Colonic mucosa (tissue), 4 donors: ENCODE measurements at regions not wholly inside any gene's neighbourhood (a gene's known extent, or its start where the extent isn't known, plus 50 kb on each side); places are given as distances from the start of the nearest gene placed in this dataset.

Experiments
- DNase-seq: peaks from one replicate; pipeline ENCODE4 v3.0.0-alpha.2; 2020
- H3K27ac ChIP-seq: fragments of 200-600 bp; one replicate; pipeline ENCODE4 v1.8.0; 2021
- H3K27me3 ChIP-seq: fragments of 200-600 bp; one replicate; pipeline ENCODE4 v1.8.0; 2021
- H3K36me3 ChIP-seq: fragments of 200-600 bp; one replicate; pipeline ENCODE4 v1.8.0; 2021
- H3K4me1 ChIP-seq: fragments of 200-600 bp; one replicate; pipeline ENCODE4 v1.8.0; 2021; ENCODE audit warnings: mild to moderate bottlenecking
- H3K4me3 ChIP-seq: fragments of 200-600 bp; one replicate; pipeline ENCODE4 v1.8.0; 2021
- H3K9ac ChIP-seq, 2 donors: one replicate each; pipeline ENCODE4 v1.7.0; 2013; ENCODE audit warnings: control low read depth in 2 of 2, low read depth in 2 of 2, low read length in 2 of 2
- H3K9me3 ChIP-seq: fragments of 200-600 bp; one replicate; pipeline ENCODE4 v1.8.0; 2021
- CTCF ChIP-seq: fragments of 200-600 bp; IDR thresholded peaks from one replicate; pipeline ENCODE4 v1.8.0; 2022; ENCODE audit warnings: antibody characterized with exemption, mild to moderate bottlenecking
- intact Hi-C: fragments of 100-400 bp; cut with DNase I; formaldehyde crosslinking; loops from one replicate; pipeline ENCODE4 v1.14.1; 2022
- donor health status: healthy.
- donor health status: DM: no; HTN: no; CAD: no.
- donor health status: DM: no; HTN: no; CAD: no.

GRCh38 chr12:127334912-127335644 is 931.9 kb upstream of the TMEM132C start:
- H3K27ac ChIP-seq, result no peak overlapping the region
- H3K36me3 ChIP-seq, result no peaks in the 10 kb centered on the region
- H3K4me3 ChIP-seq, result no peak overlapping the region
- no peaks in the 10 kb centered on the region for H3K9me3 ChIP-seq
- no peak for DNase-seq
- no peak for TF ChIP-seq CTCF
- H3K4me1 ChIP-seq, result no peaks in the 10 kb centered on the region
- no peaks in the 10 kb centered on the region for H3K27me3 ChIP-seq
- intact Hi-C loops, result no loop called here
- no peak overlapping the region for H3K9ac ChIP-seq

- H3K9ac ChIP-seq, result peak overlapping the region in 1 of 2 donors; percentile 17
- intact Hi-C loops, result no loop called here
- no peak for DNase-seq
Measured at GRCh38 chr12:127336416-127336815, 930.6 kb upstream of the TMEM132C start.

GRCh38 chr12:127339065-127339464 is 927.9 kb upstream of the TMEM132C start:
- intact Hi-C loops, result no loop called here
- H3K4me3 ChIP-seq, result no peak overlapping the region
- no peak overlapping the region for H3K27ac ChIP-seq
- no peaks in the 10 kb centered on the region for H3K36me3 ChIP-seq
- DNase-seq, result no peak
- H3K27me3 ChIP-seq, result no peaks in the 10 kb centered on the region
- no peaks in the 10 kb centered on the region for H3K9me3 ChIP-seq
- H3K4me1 ChIP-seq, result no peaks in the 10 kb centered on the region
- no peak for TF ChIP-seq CTCF
- no peak overlapping the region for H3K9ac ChIP-seq

More at GRCh38 chr12:127336416-127336815, 930.6 kb upstream of the TMEM132C start:
- no peak for TF ChIP-seq CTCF
- Histone ChIP-seq H3K27ac (no peak overlapping the region), H3K4me3 (no peak overlapping the region), H3K27me3 (no peaks in the 10 kb centered on the region), H3K9me3 (no peaks in the 10 kb centered on the region), H3K36me3 (no peaks in the 10 kb centered on the region), H3K4me1 (no peaks in the 10 kb centered on the region)

GRCh38 chr12:127340381-127340780 is 926.6 kb upstream of the TMEM132C start:
- TF ChIP-seq CTCF, result no peak
- Histone ChIP-seq H3K27ac (no peak overlapping the region), H3K4me1 (no peaks in the 10 kb centered on the region), H3K36me3 (no peaks in the 10 kb centered on the region), H3K9me3 (no peaks in the 10 kb centered on the region), H3K4me3 (no peak overlapping the region), H3K9ac (no peak overlapping the region), H3K27me3 (no peaks in the 10 kb centered on the region)
- intact Hi-C loops, result no loop called here
- DNase-seq, result no peak

- Histone ChIP-seq H3K36me3 (no peaks in the 10 kb centered on the region), H3K4me1 (no peaks in the 10 kb centered on the region), H3K4me3 (no peak overlapping the region), H3K9me3 (no peaks in the 10 kb centered on the region), H3K27ac (no peak overlapping the region), H3K27me3 (no peaks in the 10 kb centered on the region), H3K9ac (no peak overlapping the region)
- no peak for DNase-seq
- TF ChIP-seq CTCF, result no peak
- intact Hi-C loops, result no loop called here
Measured at GRCh38 chr12:127342861-127343260, 924.1 kb upstream of the TMEM132C start.
